ENCODE measurements at regions not wholly inside any gene's neighbourhood (a gene's known extent, or its start where the extent isn't known, plus 50 kb on each side); places are given as distances from the start of the nearest gene placed in this dataset.

GRCh38 chr3:25273582-25274171 is 154.4 kb upstream of the RARB start:
- DNase-seq (ENCODE audit: low read depth): no peak

GRCh38 chr3:25277503-25277902 is 150.6 kb upstream of the RARB start:
- no peak for TF ChIP-seq CTCF (IDR thresholded peaks at IDR 0.05; ENCODE audit: low read depth, low read length, missing control alignments)
- DNase-seq (ENCODE audit: low read depth): no peak
- H3K4me3 ChIP-seq (ENCODE audit: low read depth, low read length): no peak overlapping the region

More at GRCh38 chr3:25273582-25274171, 154.4 kb upstream of the RARB start:
- no peak overlapping the region for H3K4me3 ChIP-seq (ENCODE audit: low read depth, low read length)
- no peak for TF ChIP-seq CTCF (IDR thresholded peaks at IDR 0.05; ENCODE audit: low read depth, low read length, missing control alignments)

GRCh38 chr3:25281041-25281731 is 146.9 kb upstream of the RARB start:
- no peak for TF ChIP-seq CTCF (IDR thresholded peaks at IDR 0.05; ENCODE audit: low read depth, low read length, missing control alignments)
- H3K4me3 ChIP-seq (ENCODE audit: low read depth, low read length): no peak overlapping the region
- no peak for DNase-seq (ENCODE audit: low read depth)

GRCh38 chr3:25281732-25282126 is 146.3 kb upstream of the RARB start:
- no peak overlapping the region for H3K4me3 ChIP-seq (ENCODE audit: low read depth, low read length)
- no peak for TF ChIP-seq CTCF (IDR thresholded peaks at IDR 0.05; ENCODE audit: low read depth, low read length, missing control alignments)
- no peak for DNase-seq (ENCODE audit: low read depth)

GRCh38 chr3:25283613-25284012 is 144.4 kb upstream of the RARB start:
- DNase-seq (ENCODE audit: low read depth): no peak
- TF ChIP-seq CTCF (IDR thresholded peaks at IDR 0.05; ENCODE audit: low read depth, low read length, missing control alignments): no peak
- H3K4me3 ChIP-seq (ENCODE audit: low read depth, low read length): no peak overlapping the region

- no peak for TF ChIP-seq CTCF (IDR thresholded peaks at IDR 0.05; ENCODE audit: low read depth, low read length, missing control alignments)
- H3K4me3 ChIP-seq (ENCODE audit: low read depth, low read length): no peak overlapping the region
- no peak for DNase-seq (ENCODE audit: low read depth)
These were observed 143.8 kb upstream of the RARB start for GRCh38 chr3:25284249-25284648.

Data from GM12864 (cell line).